ENCODE measurements at regions not wholly inside any gene's neighbourhood (a gene's known extent, or its start where the extent isn't known, plus 50 kb on each side); places are given as distances from the start of the nearest gene placed in this dataset.
A peak's percentile ranks its signal among the peaks of the same experiment; 100 is the strongest.

- Histone ChIP-seq H3K4me3 (ENCODE audit: low read length) (no peak overlapping the region), H3K27me3 (ENCODE audit: control insufficient read depth, insufficient read depth, low read length, poor library complexity, severe bottlenecking) (no peaks in the 10 kb centered on the region), H3K9me3 (ENCODE audit: control insufficient read depth, low read length) (no peaks in the 10 kb centered on the region), H3K27ac (ENCODE audit: low read depth, low read length) (no peak overlapping the region), H3K4me1 (ENCODE audit: control insufficient read depth, insufficient read depth, low read length) (no peaks in the 10 kb centered on the region), H3K9ac (ENCODE audit: extremely low read depth, low read length, poor library complexity, severe bottlenecking) (no peak overlapping the region), H3K36me3 (ENCODE audit: control insufficient read depth, insufficient read depth, low read length) (no peaks in the 10 kb centered on the region)
- Mint-ChIP-seq H3K27ac (no peak overlapping the region), H3K4me1 (no peaks in the 10 kb centered on the region), H3K4me3 (no peak overlapping the region), H3K36me3 (ENCODE audit: low read depth) (no peaks in the 10 kb centered on the region), H3K9me3 (no peaks in the 10 kb centered on the region), H3K27me3 (ENCODE audit: insufficient read depth) (no peaks in the 10 kb centered on the region)
- WGBS, 2 experiments (ENCODE audit: insufficient coverage in 1 of 2, insufficient read length in 1 of 2) = 82 to 100% methylated on average over 1 to 2 of the region's 2 CpGs
- TF ChIP-seq, protein P1, sequence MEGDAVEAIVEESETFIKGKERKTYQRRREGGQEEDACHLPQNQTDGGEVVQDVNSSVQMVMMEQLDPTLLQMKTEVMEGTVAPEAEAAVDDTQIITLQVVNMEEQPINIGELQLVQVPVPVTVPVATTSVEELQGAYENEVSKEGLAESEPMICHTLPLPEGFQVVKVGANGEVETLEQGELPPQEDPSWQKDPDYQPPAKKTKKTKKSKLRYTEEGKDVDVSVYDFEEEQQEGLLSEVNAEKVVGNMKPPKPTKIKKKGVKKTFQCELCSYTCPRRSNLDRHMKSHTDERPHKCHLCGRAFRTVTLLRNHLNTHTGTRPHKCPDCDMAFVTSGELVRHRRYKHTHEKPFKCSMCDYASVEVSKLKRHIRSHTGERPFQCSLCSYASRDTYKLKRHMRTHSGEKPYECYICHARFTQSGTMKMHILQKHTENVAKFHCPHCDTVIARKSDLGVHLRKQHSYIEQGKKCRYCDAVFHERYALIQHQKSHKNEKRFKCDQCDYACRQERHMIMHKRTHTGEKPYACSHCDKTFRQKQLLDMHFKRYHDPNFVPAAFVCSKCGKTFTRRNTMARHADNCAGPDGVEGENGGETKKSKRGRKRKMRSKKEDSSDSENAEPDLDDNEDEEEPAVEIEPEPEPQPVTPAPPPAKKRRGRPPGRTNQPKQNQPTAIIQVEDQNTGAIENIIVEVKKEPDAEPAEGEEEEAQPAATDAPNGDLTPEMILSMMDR (conservative IDR thresholded peaks at IDR 0.05) = no peak
- DNase-seq = no peak
Measured at GRCh38 chr4:167717495-167717894, 374.8 kb upstream of the ANXA10 start.

DNA sequence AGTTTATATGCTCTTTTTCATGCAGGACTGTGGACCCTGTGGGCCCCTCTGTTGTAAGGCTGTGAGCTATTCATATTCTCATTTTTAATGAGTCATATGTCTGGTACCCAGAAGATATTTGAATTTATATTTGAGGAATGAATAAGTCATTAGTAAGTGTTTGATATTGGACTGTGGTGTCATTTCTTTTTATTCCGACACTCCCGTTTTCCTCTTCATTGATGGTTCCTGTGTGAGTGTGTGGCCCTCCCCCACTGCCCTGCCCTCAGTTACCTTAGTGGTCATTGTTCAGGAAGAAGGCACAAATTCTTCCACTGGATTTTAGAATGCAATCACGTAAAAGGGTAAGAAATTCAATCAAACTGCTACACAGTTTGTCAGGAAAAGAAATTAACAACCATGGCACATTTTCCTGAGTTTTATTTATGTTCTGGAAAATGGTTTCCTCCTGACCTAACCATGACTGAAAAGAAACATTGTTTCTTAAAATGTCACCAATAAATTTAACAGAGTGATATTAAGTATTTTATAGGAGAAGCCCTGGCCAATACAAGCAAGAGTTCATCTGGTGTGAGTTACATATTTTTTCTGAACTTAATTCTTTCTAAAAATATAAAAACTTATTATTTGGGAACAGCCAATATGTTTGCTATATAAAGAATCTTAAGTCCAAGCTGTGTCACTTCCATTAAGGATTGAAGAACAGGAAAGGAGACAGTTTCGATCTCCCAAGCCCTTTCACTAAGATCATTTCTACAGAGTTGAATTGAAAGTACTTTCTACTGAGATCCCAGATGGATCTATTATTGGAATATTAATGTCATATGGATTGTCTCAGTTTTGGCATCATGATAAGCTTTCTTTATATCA lies 370.5 kb upstream of the ANXA10 start:
- H3K9me3 Mint-ChIP-seq = no peaks in the 10 kb centered on the region
- H3K36me3 Mint-ChIP-seq (ENCODE audit: low read depth) = no peaks in the 10 kb centered on the region
- no peak overlapping the region for H3K27ac ChIP-seq (ENCODE audit: low read depth, low read length)

GRCh38 chr4:167722487-167722808 lies 369.9 kb upstream of the ANXA10 start:
- Mint-ChIP-seq H3K4me1 (no peaks in the 10 kb centered on the region), H3K36me3 (ENCODE audit: low read depth) (no peaks in the 10 kb centered on the region), H3K27me3 (ENCODE audit: insufficient read depth) (no peaks in the 10 kb centered on the region), H3K9me3 (no peaks in the 10 kb centered on the region), H3K4me3 (no peak overlapping the region), H3K27ac (no peak overlapping the region)
- H3K4me1 ChIP-seq (ENCODE audit: control insufficient read depth, insufficient read depth, low read length) = no peaks in the 10 kb centered on the region
- no peaks in the 10 kb centered on the region for H3K9me3 ChIP-seq (ENCODE audit: control insufficient read depth, low read length)
- H3K27me3 ChIP-seq (ENCODE audit: control insufficient read depth, insufficient read depth, low read length, poor library complexity, severe bottlenecking) = no peaks in the 10 kb centered on the region
- no peak overlapping the region for H3K9ac ChIP-seq (ENCODE audit: extremely low read depth, low read length, poor library complexity, severe bottlenecking)
- TF ChIP-seq, protein P1 (conservative IDR thresholded peaks at IDR 0.05) = no peak
- no peaks in the 10 kb centered on the region for H3K36me3 ChIP-seq (ENCODE audit: control insufficient read depth, insufficient read depth, low read length)
- 92 to 94% methylated on average over 3 to 6 of the region's 6 CpGs for WGBS, 2 experiments (ENCODE audit: insufficient coverage in 1 of 2, insufficient read length in 1 of 2)
- no peak overlapping the region for H3K4me3 ChIP-seq (ENCODE audit: low read length)
- no peak for DNase-seq
- peak overlapping the region; percentile 5 for H3K27ac ChIP-seq (ENCODE audit: low read depth, low read length)

More for the DNA sequence above, 370.5 kb upstream of the ANXA10 start:
- 87 to 94% methylated on average over 2 to 4 of the region's 4 CpGs for WGBS, 2 experiments (ENCODE audit: insufficient coverage in 1 of 2, insufficient read length in 1 of 2)
- Mint-ChIP-seq H3K4me1 (no peaks in the 10 kb centered on the region), H3K27me3 (ENCODE audit: insufficient read depth) (no peaks in the 10 kb centered on the region), H3K27ac (no peak overlapping the region), H3K4me3 (no peak overlapping the region)
- Histone ChIP-seq H3K27me3 (ENCODE audit: control insufficient read depth, insufficient read depth, low read length, poor library complexity, severe bottlenecking) (no peaks in the 10 kb centered on the region), H3K9ac (ENCODE audit: extremely low read depth, low read length, poor library complexity, severe bottlenecking) (no peak overlapping the region), H3K9me3 (ENCODE audit: control insufficient read depth, low read length) (no peaks in the 10 kb centered on the region), H3K4me1 (ENCODE audit: control insufficient read depth, insufficient read depth, low read length) (no peaks in the 10 kb centered on the region), H3K4me3 (ENCODE audit: low read length) (no peak overlapping the region), H3K36me3 (ENCODE audit: control insufficient read depth, insufficient read depth, low read length) (no peaks in the 10 kb centered on the region)
- DNase-seq = no peak
- TF ChIP-seq, protein P1 (conservative IDR thresholded peaks at IDR 0.05) = no peak

Data from endodermal cell (in vitro differentiated cells).